GM19468 (cell line): ENCODE measurements at regions not wholly inside any gene's neighbourhood (a gene's known extent, or its start where the extent isn't known, plus 50 kb on each side); places are given as distances from the start of the nearest gene placed in this dataset.
"Not testable (repeated sequence)": the region's sequence is repeated elsewhere in the genome, so short reads cannot be mapped to it uniquely, and the experiment has no call there.

Source experiments
- ATAC-seq: cut with Tn5 transposase; IDR thresholded peaks from one replicate; pipeline ENCODE4 v1.9.1; 2021; ENCODE audit warnings: mild to moderate bottlenecking, moderate library complexity, moderate number of reproducible peaks; ENCODE audit not compliant: unreplicated experiment; ENCODE audit errors: extremely low read depth

GRCh38 chr10:26621243-26621888 is 76.1 kb upstream of the PDSS1 start:
- no peak for ATAC-seq

DNA sequence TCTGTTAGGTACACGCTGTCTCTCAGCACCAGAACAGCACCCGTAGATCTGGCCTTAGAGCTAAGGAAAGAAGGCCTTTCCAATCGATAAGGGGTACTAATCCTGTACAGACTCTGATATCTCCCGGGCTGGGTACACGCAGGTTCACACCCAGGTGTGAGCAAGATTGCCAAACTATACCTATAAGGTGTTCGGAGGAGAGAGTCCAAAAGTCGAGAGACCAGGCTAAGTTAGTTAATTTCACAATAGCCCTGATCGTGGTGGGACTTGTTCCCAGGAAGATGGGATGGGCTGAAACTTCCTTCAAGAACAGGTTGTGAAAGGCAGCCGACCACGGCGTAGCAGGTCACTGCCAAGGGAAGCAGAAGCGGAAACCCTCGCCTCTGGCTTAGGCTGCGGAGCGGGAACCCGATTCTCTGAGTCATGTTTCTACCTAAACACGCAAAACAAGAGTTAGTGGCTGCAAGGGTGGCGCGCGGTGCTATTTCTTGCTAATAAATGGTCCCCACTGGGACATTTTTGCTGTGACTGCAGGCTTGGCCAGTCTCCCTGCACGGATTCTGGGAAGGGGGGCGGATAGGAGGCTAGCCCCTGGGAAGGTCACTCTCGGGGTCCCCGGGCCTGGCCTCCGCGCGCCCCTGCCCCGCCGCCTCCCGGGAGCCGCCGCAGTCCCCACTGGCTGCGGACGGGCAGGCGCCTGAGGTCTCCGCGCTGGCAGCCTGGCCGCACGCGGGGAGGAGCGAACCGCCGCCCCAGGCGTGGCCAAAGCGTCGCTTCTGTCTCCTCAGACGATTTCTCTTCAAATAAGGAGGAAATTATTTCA is 75.4 kb upstream of the PDSS1 start:
- no peak for ATAC-seq

- ATAC-seq: no peak
Observed at GRCh38 chr10:26622891-26623290, 74.6 kb upstream of the PDSS1 start.

DNA sequence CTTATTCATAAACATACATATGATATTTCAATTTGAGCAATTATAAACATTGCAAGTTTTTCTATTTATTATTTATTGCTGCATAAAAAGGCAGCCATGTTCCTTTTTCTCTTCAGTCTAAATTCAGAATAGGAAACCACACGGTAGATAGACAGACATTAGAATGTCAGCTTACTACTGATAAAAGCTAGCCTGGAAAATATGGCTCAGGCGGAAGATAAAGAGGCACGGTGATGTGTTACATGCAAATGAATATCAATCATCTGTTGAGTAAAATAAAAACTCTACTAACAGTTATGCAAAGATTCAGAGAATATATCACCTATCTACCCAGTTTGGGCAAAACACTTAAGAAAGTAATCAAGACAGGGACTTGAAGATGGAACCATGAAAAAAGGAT is 73.5 kb upstream of the PDSS1 start:
- ATAC-seq: no peak

DNA sequence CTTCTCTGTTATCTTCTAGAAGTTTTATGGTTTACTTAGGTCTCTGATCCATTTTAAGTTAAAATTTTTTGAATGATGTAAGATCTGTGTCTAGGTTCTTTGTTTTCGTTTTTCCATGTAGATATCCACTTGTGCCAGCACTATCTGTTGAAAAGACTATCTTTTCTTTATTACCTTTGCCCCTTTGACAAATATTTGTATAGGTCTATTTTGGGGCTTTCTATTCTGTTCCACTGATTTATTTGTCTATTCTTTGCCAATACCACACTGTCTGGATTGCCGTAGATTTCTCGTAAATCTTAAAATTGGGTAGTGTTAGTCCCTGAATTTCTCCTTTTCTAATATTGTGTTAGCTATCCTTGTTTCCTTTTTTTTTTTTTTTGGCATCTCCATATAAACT is 71.4 kb upstream of the PDSS1 start:
- no peak for ATAC-seq

GRCh38 chr10:26627324-26627723 is 70.2 kb upstream of the PDSS1 start:
- no peak for ATAC-seq

- ATAC-seq: peak; percentile 84
Observed at GRCh38 chr10:26628395-26628794, 69.1 kb upstream of the PDSS1 start.

- not testable (repeated sequence) for ATAC-seq
Observed at GRCh38 chr10:26632171-26632570, 65.3 kb upstream of the PDSS1 start.

DNA sequence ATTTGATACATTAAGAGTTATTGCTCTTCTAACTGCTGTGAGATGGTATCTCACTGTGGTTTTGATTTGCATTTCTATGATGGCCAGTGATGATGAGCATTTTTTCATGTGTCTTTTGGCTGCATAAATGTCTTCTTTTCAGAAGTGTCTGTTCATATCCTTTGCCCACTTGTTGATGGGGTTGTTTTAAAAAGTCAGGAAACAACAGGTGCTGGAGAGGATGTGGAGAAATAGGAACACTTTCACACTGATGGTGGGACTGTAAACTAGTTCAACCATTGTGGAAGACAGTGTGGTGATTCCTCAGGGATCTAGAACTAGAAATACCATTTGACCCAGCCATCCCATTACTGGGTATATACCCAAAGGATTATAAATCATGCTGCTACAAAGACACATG is 63.4 kb upstream of the PDSS1 start:
- ATAC-seq: not testable (repeated sequence)

GRCh38 chr10:26637521-26638275 is 59.8 kb upstream of the PDSS1 start:
- no peak for ATAC-seq

DNA sequence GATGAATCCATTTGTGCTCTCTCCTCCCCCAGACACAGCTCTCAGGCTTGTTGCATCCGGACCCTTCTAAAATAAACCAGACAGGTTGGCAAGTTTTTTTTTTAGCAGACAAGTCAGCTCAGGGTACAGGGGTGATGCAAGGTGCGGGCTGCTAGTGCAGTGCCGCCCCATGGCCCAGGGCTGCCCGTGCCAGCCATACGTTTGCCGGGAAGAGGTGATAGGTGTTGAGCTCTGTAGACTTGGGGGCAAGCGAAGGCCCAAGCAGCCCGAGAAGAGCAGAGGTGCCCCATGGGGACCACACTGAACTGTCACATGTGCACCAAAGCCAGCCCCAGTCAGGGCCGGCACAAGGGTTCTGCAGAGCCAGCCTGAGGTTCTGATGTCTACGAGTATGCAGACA is 57.1 kb upstream of the PDSS1 start:
- ATAC-seq: no peak

DNA sequence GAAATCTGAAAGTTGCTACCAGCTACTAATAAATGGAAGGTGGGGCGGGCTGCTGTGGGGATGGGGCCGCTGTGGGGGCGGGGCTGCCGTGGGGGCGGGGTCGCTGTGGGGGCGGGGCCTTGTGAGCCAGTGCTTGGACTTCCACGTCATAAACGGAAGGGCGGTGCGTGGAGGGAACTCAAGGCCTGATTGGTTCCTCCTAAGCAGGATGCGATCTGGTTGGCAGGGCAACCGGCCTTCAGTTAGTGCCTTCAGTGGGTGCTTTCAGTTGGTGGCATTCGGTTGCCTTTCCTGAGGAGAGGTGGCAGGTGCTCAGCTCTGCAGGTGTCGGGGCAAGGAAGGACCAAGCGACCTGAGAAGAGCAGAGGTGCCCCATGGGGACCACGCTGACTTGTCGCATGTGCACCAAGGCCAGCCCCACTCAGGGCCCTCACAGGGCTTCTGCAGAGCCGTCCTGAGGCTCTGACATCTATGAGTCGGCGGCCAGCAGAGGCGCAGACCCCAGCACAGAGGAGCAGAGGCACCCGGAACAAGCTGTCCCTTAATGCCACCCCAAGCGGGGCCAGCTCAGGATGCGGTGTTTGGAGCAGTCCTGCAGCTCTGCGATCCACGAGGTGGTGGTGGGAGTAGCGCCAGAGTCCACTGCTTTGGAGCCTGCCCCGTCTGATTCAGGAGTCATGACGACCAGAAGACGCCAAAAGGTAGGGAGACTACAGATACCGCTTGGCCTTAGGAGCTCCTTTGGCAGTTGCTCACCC is 54.4 kb upstream of the PDSS1 start:
- ATAC-seq: no peak

DNA sequence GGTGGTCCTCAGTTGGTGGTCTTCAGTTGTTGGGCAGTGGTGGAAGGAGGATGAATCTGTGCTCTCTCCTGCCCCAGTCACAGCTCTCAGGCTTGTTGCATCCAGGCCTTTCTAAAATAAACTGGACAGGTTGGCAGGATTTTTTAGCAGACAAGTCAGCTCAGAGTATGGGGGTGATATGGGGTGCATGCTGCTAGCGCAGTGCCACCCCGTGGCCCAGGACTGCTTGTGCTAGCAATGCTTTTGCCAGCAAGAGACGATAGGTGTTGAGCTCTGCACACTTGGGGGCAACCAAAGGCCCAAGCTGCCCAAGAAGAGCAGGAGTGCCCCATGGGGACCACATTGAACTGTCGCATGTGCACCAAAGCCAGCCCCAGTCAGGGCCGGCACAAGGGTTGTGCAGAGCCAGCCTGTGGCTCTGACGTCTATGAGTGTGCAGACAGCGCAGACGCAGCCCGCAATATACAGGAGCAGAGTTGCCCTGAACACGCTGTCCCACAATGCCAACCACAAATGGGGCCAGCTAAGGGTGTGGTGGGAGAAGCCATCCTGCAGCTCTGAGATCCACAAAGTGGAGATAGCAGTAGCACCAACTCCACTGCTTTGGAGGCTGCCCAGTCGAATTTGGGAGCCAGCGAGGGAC is 49.8 kb upstream of the PDSS1 start:
- no peak for ATAC-seq
